ENCODE measurements at regions not wholly inside any gene's neighbourhood (a gene's known extent, or its start where the extent isn't known, plus 50 kb on each side); places are given as distances from the start of the nearest gene placed in this dataset.

GRCh38 chr2:208545403-208546042 lies 138.9 kb downstream of the PTH2R start:
- no peak overlapping the region for H3K27ac ChIP-seq
- no peak for DNase-seq
- no peaks in the 10 kb centered on the region for H3K4me1 ChIP-seq
- no peak overlapping the region for H3K4me3 ChIP-seq
- H3K36me3 ChIP-seq (ENCODE audit: low read depth, missing control alignments) = no peaks in the 10 kb centered on the region
- H3K9me3 ChIP-seq = no peaks in the 10 kb centered on the region
- WGBS, 2 donors = 56 to 57% methylated on average over 4 of the region's 4 CpGs
- no peak for TF ChIP-seq POLR2A (IDR thresholded peaks at IDR 0.05)
- no peak for TF ChIP-seq CTCF (IDR thresholded peaks at IDR 0.05)
- no peaks in the 10 kb centered on the region for H3K27me3 ChIP-seq
- intact Hi-C loops (cut with DNase I; ENCODE audit: low total_unique reads) = no loop called here

- WGBS, 2 donors = 40 to 42% methylated on average over 1 of the region's 1 CpG
- intact Hi-C loops (cut with DNase I; ENCODE audit: low total_unique reads) = no loop called here
- no peaks in the 10 kb centered on the region for H3K27me3 ChIP-seq
Observed at GRCh38 chr2:208546107-208546506, 139.5 kb downstream of the PTH2R start.

GRCh38 chr2:208546860-208547650 lies 140.5 kb downstream of the PTH2R start:
- intact Hi-C loops (cut with DNase I; ENCODE audit: low total_unique reads) = no loop called here
- Histone ChIP-seq H3K36me3 (ENCODE audit: low read depth, missing control alignments) (no peaks in the 10 kb centered on the region), H3K27ac (no peak overlapping the region), H3K27me3 (no peaks in the 10 kb centered on the region), H3K9me3 (no peaks in the 10 kb centered on the region), H3K4me3 (no peak overlapping the region), H3K4me1 (no peaks in the 10 kb centered on the region)
- WGBS, 2 donors = 84% methylated on average over 4 of the region's 4 CpGs
- no peak for TF ChIP-seq POLR2A (IDR thresholded peaks at IDR 0.05)
- no peak for TF ChIP-seq CTCF (IDR thresholded peaks at IDR 0.05)
- no peak for DNase-seq

More at GRCh38 chr2:208546107-208546506, 139.5 kb downstream of the PTH2R start:
- no peak for TF ChIP-seq POLR2A (IDR thresholded peaks at IDR 0.05)
- TF ChIP-seq CTCF (IDR thresholded peaks at IDR 0.05) = no peak
- Histone ChIP-seq H3K4me3 (no peak overlapping the region), H3K36me3 (ENCODE audit: low read depth, missing control alignments) (no peaks in the 10 kb centered on the region), H3K9me3 (no peaks in the 10 kb centered on the region), H3K4me1 (no peaks in the 10 kb centered on the region), H3K27ac (no peak overlapping the region)
- no peak for DNase-seq

- no peaks in the 10 kb centered on the region for H3K27me3 ChIP-seq
- H3K4me1 ChIP-seq = no peaks in the 10 kb centered on the region
- TF ChIP-seq CTCF (IDR thresholded peaks at IDR 0.05) = no peak
- TF ChIP-seq POLR2A (IDR thresholded peaks at IDR 0.05) = no peak
- no peak for DNase-seq
- H3K27ac ChIP-seq = no peak overlapping the region
- H3K4me3 ChIP-seq = no peak overlapping the region
- 62 to 74% methylated on average over 3 of the region's 3 CpGs for WGBS, 2 donors
- intact Hi-C loops (cut with DNase I; ENCODE audit: low total_unique reads) = no loop called here
- H3K36me3 ChIP-seq (ENCODE audit: low read depth, missing control alignments) = no peaks in the 10 kb centered on the region
- no peaks in the 10 kb centered on the region for H3K9me3 ChIP-seq
Observed at GRCh38 chr2:208548700-208549099, 142.1 kb downstream of the PTH2R start.
